ENCODE measurements at regions not wholly inside any gene's neighbourhood (a gene's known extent, or its start where the extent isn't known, plus 50 kb on each side); places are given as distances from the start of the nearest gene placed in this dataset.

DNA sequence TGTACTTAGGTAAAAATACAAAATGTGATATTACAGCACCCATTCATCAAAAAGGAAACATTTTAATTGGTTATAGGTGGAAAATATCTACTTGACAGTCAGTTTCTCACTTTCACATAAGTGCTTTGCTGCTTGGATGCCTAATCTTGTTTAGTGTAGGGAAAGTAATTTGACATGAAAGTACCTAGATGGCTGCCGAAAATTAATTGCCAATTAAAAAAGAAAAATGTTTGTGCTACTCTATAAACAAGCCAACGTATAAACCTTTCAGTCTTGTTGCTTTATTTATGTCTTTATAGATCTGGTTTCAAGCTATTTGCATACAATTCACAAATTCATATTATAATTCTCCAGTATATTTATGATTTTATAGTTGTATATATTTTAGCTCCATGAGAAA lies 729.9 kb downstream of the DACH1 start:
- no peak for DNase-seq (ENCODE audit: low spot score)
- TF ChIP-seq, protein P1, sequence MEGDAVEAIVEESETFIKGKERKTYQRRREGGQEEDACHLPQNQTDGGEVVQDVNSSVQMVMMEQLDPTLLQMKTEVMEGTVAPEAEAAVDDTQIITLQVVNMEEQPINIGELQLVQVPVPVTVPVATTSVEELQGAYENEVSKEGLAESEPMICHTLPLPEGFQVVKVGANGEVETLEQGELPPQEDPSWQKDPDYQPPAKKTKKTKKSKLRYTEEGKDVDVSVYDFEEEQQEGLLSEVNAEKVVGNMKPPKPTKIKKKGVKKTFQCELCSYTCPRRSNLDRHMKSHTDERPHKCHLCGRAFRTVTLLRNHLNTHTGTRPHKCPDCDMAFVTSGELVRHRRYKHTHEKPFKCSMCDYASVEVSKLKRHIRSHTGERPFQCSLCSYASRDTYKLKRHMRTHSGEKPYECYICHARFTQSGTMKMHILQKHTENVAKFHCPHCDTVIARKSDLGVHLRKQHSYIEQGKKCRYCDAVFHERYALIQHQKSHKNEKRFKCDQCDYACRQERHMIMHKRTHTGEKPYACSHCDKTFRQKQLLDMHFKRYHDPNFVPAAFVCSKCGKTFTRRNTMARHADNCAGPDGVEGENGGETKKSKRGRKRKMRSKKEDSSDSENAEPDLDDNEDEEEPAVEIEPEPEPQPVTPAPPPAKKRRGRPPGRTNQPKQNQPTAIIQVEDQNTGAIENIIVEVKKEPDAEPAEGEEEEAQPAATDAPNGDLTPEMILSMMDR (IDR thresholded peaks at IDR 0.05): no peak
- no peak overlapping the region for H3K27ac ChIP-seq
- H3K4me3 ChIP-seq: no peak overlapping the region

DNA sequence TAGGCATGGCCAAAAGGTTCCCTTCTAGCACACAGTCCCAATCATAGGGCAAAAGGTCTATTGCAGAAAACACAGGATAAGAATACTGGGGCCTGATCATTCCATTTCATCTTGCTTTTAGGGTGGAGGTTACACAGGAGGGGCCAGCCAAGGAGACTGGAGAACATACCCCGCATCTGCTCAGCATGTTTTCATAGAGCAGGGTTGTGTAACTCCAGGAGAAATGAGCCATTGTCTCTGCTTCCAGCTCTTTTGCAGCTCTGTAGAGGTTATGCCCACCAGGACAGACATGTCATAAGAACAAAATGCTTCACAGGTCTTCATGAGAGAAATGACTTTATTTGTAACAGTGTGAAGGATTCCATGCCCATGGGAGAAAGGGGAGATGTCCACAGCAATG lies 742.8 kb downstream of the DACH1 start:
- TF ChIP-seq, protein P1 (IDR thresholded peaks at IDR 0.05): no peak
- DNase-seq (ENCODE audit: low spot score): no peak
- Histone ChIP-seq H3K27ac (no peak overlapping the region), H3K4me3 (no peak overlapping the region)

DNA sequence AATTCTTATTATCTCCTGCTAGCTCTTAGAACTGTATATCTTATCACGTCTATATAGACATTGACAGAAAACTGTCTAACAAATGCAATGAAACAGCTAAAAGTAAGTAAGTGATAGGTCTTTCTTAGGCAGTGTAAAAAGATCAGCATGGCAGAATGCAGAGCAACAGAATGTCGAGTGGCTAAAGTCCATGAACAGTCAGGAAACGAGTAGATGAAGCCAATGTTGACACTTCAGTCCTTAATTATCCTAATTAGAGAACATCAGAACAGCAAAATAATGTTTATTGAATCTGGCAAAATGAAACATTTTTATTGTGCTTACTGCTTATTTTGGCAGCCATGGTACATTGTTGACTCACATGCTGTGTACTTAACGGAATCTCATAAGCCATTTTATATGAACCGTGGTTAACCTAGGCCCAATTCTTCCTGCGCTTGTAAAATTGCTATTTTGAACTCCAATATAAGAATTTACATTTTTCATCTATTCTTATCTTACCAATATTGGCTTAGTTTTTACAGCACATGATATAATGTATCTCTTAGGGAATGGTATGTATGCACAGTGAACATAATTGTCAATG lies 748.1 kb downstream of the DACH1 start:
- Histone ChIP-seq H3K4me3 (no peak overlapping the region), H3K27ac (no peak overlapping the region)
- no peak for DNase-seq (ENCODE audit: low spot score)
- TF ChIP-seq, protein P1 (IDR thresholded peaks at IDR 0.05): no peak

DNA sequence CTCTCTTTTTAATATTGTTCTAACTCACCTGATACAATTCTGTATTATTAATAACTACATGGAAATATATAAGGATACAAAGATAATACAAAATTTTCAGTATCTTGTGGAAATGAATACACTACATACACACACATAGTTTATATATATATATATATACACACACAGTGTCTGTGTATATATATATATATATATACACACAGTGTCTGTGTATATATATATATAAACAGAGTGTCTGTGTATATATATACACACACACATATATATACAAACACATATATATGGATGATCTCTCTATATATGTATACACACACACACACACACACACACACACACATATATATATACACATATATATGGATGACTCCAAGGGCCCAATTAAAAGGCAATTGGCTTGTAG lies 749.1 kb downstream of the DACH1 start:
- H3K27ac ChIP-seq: no peak overlapping the region
- TF ChIP-seq, protein P1 (IDR thresholded peaks at IDR 0.05): no peak
- no peak for DNase-seq (ENCODE audit: low spot score)
- no peak overlapping the region for H3K4me3 ChIP-seq

DNA sequence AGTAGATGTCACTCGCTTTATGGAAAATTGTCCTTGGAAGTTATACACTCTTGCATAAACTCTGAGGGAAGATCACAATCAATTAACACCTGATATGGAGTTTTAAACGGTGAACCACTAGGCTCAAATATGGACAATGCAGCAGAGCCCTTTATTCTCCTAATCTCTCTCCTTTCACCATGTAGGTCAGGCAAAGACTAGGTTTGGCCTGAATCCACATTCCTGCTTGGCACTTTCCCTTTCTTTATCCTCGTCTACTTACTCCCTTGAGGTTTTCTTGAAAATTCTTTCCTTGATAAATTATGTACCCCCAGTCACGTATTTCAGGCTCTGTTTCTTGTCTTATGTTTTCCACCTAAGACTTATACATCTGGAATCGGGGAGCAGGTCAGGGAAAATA lies 751.7 kb downstream of the DACH1 start:
- TF ChIP-seq, protein P1 (IDR thresholded peaks at IDR 0.05): no peak
- Histone ChIP-seq H3K4me3 (no peak overlapping the region), H3K27ac (no peak overlapping the region)
- no peak for DNase-seq (ENCODE audit: low spot score)

DNA sequence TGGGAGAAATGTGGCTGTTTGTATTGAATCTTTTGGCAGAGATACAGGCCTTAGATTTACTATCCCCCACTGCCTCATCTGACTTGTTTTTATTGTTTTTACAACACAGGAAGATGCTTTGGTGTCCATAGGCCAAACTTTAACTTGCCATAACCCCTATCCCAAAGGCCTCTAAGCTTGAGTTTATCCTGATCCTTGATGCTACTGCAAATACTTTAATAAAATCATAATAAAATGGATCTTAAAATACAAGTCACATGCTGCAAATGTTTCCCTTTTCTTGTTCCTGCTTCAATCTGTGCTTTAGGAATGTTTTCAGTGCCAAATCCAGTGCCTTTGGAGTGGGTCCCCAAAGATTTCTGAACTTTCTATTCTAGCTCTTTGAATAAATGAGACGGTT lies 770.6 kb downstream of the DACH1 start:
- H3K27ac ChIP-seq: no peak overlapping the region
- no peak for DNase-seq (ENCODE audit: low spot score)
- TF ChIP-seq, protein P1 (IDR thresholded peaks at IDR 0.05): no peak
- no peak overlapping the region for H3K4me3 ChIP-seq

DNA sequence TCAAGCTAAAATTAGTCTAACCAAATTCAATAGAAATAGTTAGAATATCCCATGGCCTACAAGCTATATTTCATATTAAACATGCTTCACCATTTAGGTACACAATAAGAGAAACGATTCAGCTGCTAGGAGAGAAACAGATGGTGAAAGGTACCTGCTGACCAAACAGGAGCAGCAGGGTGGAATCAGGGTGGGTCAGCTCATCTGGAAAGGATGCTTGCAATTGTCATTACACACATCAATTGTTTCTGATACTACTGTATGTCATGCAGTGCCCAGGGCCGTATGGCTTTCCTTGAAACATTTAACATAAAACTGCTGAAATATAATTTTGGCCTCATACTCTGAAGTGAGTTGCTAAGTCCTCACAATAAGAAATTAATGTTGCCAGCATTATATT lies 776.0 kb downstream of the DACH1 start:
- no peak for DNase-seq (ENCODE audit: low spot score)
- TF ChIP-seq, protein P1 (IDR thresholded peaks at IDR 0.05): no peak

More for the DNA sequence above, 776.0 kb downstream of the DACH1 start:
- no peak overlapping the region for H3K4me3 ChIP-seq
- H3K27ac ChIP-seq: no peak overlapping the region

All from coronary artery (tissue), 2 donors.